KMS-11 (cell line): ENCODE measurements at regions not wholly inside any gene's neighbourhood (a gene's known extent, or its start where the extent isn't known, plus 50 kb on each side); places are given as distances from the start of the nearest gene placed in this dataset.

Source experiments
- H2AFZ ChIP-seq: fragments of 200-600 bp; sonication (generic); 2 replicates; pipeline ENCODE4 v1.6.1; 2016; ENCODE audit warnings: antibody characterized with exemption, mixed run types, low read depth
- H3K27ac ChIP-seq: fragments of 200-600 bp; sonication (generic); 2 replicates; pipeline ENCODE4 v1.6.1; 2016; ENCODE audit warnings: mild to moderate bottlenecking, mixed run types
- H3K27me3 ChIP-seq: fragments of 200-600 bp; sonication (generic); 2 replicates; pipeline ENCODE4 v1.6.1; 2017; ENCODE audit warnings: mild to moderate bottlenecking, low read depth, mixed run types, moderate library complexity; ENCODE audit not compliant: insufficient read depth
- H3K36me3 ChIP-seq: fragments of 200-600 bp; sonication (generic); 2 replicates; pipeline ENCODE4 v1.6.1; 2017; ENCODE audit warnings: mild to moderate bottlenecking, mixed run types; ENCODE audit not compliant: insufficient read depth
- H3K4me1 ChIP-seq: fragments of 200-600 bp; sonication (generic); 2 replicates; pipeline ENCODE4 v1.6.1; 2016; ENCODE audit warnings: mild to moderate bottlenecking, low read depth, mixed run types; ENCODE audit not compliant: poor library complexity, severe bottlenecking
- H3K4me2 ChIP-seq: fragments of 200-600 bp; sonication (generic); 2 replicates; pipeline ENCODE4 v1.7.0; 2016; ENCODE audit warnings: mild to moderate bottlenecking, mixed run types
- H3K4me3 ChIP-seq: fragments of 200-600 bp; sonication (generic); IDR thresholded peaks from 2 replicates; pipeline ENCODE4 v1.6.1; 2017; ENCODE audit warnings: low read depth, low read length, mixed read lengths; ENCODE audit not compliant: insufficient read depth
- H3K79me2 ChIP-seq: fragments of 200-600 bp; sonication (generic); 2 replicates; pipeline ENCODE4 v1.6.1; 2016; ENCODE audit warnings: low read depth, mixed run types; ENCODE audit not compliant: insufficient read depth
- H3K9ac ChIP-seq: fragments of 200-600 bp; sonication (generic); 2 replicates; pipeline ENCODE4 v1.6.1; 2016; ENCODE audit warnings: mild to moderate bottlenecking, mixed run types
- H4K20me1 ChIP-seq: fragments of 200-600 bp; sonication (generic); 2 replicates; pipeline ENCODE4 v1.6.1; 2016; ENCODE audit warnings: mild to moderate bottlenecking, mixed run types; ENCODE audit not compliant: insufficient read depth
- CTCF ChIP-seq: fragments of 200-600 bp; sonication (generic); conservative IDR thresholded peaks from 2 replicates; pipeline ENCODE4 v1.6.1; 2017; ENCODE audit warnings: low read depth, mild to moderate bottlenecking, antibody characterized with exemption, low read length, moderate library complexity, mixed read lengths

DNA sequence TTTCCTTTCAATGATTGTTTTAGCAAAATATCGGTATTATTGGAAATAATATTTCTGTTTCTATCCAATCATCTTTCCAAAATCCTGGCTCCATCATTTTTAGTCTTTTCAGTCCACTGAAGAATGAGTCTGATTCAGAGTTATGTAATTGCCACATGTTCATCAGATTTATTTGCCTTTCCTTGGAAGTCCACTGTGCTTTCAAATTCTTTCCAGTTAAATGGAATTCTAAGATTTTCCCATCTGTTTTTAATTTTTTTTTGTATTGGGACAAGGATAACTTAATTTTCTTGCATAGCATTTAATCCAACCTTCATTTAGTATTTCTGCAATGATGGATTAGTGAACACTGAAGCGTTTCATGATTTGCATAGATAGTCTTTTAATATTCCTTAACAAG is 521.5 kb upstream of the NRXN1 start:
- Histone ChIP-seq H3K9ac (no peak overlapping the region), H3K27ac (no peak overlapping the region), H3K79me2 (no peaks in the 10 kb centered on the region), H3K4me1 (no peaks in the 10 kb centered on the region), H3K4me3 (no peak overlapping the region), H3K27me3 (no peaks in the 10 kb centered on the region), H2AFZ (no peak overlapping the region), H3K4me2 (no peak overlapping the region), H3K36me3 (no peaks in the 10 kb centered on the region), H4K20me1 (no peaks in the 10 kb centered on the region)
- TF ChIP-seq CTCF = no peak

DNA sequence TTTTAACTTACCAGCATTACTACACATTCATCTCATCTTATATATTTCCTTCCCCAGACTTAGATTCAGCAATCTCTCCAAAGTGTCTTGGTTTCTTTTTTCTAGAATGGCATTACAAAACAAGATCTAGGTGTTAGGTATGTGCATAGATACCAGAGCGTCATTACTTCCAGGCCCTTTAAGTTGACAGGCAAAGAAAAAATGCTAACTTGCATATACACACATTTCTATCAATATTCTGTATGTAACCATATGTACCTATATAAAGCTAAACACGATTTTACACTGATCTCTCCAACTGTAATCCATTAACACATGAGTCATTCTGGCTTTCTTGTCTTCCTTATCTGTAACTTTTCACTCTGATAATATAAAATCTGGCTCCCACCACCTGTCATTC is 503.8 kb upstream of the NRXN1 start:
- Histone ChIP-seq H4K20me1 (no peaks in the 10 kb centered on the region), H3K27me3 (no peaks in the 10 kb centered on the region), H3K4me2 (no peak overlapping the region), H3K9ac (no peak overlapping the region), H2AFZ (no peak overlapping the region), H3K4me3 (no peak overlapping the region), H3K36me3 (no peaks in the 10 kb centered on the region), H3K27ac (no peak overlapping the region), H3K79me2 (no peaks in the 10 kb centered on the region), H3K4me1 (no peaks in the 10 kb centered on the region)
- no peak for TF ChIP-seq CTCF

DNA sequence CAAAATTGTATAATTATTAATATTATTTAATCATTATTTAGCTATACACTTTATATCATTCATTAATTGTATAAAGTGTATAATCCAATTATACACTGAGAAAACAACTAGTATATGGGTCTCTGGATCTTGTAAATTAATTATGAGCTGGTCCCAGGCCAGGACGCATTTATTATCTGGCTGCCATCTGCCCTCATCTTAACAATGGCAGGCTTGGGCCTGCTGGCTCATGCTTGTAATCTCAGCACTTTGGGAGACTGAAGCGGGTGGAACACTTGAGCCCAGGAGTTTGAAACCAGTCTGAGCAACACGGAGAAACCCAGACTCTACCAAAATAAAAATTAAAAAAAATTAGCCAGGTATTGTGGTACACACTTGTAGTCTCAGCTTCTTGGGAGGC is 502.2 kb upstream of the NRXN1 start:
- Histone ChIP-seq H3K4me2 (no peak overlapping the region), H3K36me3 (no peaks in the 10 kb centered on the region), H3K79me2 (no peaks in the 10 kb centered on the region), H4K20me1 (no peaks in the 10 kb centered on the region), H3K4me3 (no peak overlapping the region), H3K27ac (no peak overlapping the region), H3K27me3 (no peaks in the 10 kb centered on the region), H3K4me1 (no peaks in the 10 kb centered on the region), H3K9ac (no peak overlapping the region), H2AFZ (no peak overlapping the region)
- TF ChIP-seq CTCF = no peak

- Histone ChIP-seq H3K27me3 (no peaks in the 10 kb centered on the region), H3K4me1 (no peaks in the 10 kb centered on the region), H3K9ac (no peak overlapping the region), H3K36me3 (no peaks in the 10 kb centered on the region), H4K20me1 (no peaks in the 10 kb centered on the region), H3K4me3 (no peak overlapping the region), H2AFZ (no peak overlapping the region), H3K79me2 (no peaks in the 10 kb centered on the region), H3K27ac (no peak overlapping the region), H3K4me2 (no peak overlapping the region)
- no peak for TF ChIP-seq CTCF
These were observed 496.2 kb upstream of the NRXN1 start for GRCh38 chr2:51528156-51528555.

DNA sequence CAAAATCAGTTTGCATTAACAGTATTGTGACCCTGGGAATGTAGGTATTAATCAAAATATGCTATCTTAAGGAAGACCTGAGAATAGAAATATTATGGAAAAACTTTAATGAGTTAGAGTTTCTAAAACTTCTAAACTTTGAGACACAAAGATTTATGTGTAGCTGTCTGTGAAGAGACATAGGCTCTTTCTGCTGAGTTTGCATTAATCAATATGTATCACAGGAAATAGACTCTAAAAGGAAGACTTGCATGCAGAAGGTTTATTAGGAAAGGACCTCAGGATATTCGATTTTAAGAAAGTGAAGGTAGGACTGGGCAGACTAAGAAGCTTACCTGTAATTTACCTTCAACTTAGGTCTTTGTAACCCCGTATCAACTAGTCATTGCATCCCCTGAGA is 494.8 kb upstream of the NRXN1 start:
- Histone ChIP-seq H3K4me3 (no peak overlapping the region), H3K36me3 (no peaks in the 10 kb centered on the region), H3K4me2 (no peak overlapping the region), H3K4me1 (no peaks in the 10 kb centered on the region), H3K79me2 (no peaks in the 10 kb centered on the region), H3K9ac (no peak overlapping the region), H2AFZ (no peak overlapping the region), H3K27me3 (no peaks in the 10 kb centered on the region), H3K27ac (no peak overlapping the region), H4K20me1 (no peaks in the 10 kb centered on the region)
- TF ChIP-seq CTCF = no peak
